ENCODE measurements at regions not wholly inside any gene's neighbourhood (a gene's known extent, or its start where the extent isn't known, plus 50 kb on each side); places are given as distances from the start of the nearest gene placed in this dataset.
"Not testable (repeated sequence)": the region's sequence is repeated elsewhere in the genome, so short reads cannot be mapped to it uniquely, and the experiment has no call there.

- DNase-seq: no peak
These were observed 153.6 kb upstream of the PITRM1 start for GRCh38 chr10:3325954-3326750.

DNA sequence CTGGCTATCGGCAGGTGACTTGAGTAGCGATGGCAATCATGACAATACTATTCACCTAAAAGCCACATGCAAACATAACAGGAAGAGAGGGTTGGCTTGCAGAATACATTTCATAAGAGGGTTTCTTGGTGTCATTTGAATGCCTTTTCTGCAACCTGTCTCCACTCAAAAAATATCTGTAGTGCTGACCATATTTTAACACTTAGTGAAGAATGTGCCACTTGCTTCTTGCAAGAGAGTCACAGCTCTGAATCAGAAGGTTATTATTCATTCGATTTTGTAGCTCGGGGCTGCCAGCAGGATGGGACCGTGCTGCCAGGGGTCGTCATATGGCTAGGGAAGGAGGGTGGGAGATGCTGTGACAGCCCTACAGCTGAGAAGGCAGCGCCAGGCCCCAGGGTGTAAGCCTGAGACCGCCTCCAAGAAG, 152.0 kb upstream of the PITRM1 start:
- no peak for DNase-seq

DNA sequence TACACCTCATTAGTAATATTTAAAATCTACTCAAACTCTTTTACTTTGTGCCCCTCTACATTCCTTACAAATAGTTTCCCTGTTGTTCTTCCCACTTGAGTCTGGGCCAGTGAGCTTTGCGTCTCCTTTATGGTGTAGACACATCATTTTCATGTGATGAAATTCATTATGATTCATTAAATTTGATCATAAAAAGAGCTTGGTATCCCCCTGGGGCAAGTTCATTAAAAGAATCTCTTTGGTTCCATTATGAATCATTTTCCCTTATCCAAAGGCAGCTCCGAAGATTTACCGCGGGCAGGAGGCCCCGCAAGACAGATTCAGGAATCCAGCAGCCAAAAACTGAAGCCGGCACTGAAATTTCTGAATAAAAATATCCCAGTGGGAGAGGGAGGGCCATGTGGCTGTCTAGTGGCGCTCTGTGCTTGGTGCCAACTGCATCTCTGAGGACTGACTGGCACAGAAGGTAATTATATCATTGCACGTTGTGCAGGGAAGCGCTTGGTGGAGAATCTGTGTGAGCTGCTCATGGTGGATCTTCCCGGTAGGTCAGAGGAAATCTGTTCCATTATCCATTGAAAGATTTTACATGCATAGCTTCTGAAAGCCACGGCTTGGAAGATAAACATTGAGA, 151.4 kb upstream of the PITRM1 start:
- no peak for DNase-seq

GRCh38 chr10:3321123-3321522, 148.5 kb upstream of the PITRM1 start:
- no peak for DNase-seq

- DNase-seq: no peak
These were observed 147.2 kb upstream of the PITRM1 start for GRCh38 chr10:3319811-3320226.

DNA sequence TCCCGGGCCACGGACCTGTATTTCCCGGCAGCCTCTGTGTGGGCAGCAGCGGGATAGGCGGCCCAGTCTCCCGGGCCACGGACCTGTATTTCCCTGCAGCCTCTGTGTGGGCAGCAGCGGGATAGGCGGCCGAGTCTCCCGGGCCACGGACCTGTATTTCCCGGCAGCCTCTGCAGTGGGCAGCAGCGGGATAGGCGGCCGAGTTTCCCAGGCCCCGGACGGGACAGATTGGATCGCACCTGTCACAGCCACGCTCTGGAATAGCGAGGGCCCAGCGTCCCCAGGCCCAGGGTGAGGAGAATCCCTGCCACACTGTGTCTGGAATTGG, 145.9 kb upstream of the PITRM1 start:
- not testable (repeated sequence) for DNase-seq

DNA sequence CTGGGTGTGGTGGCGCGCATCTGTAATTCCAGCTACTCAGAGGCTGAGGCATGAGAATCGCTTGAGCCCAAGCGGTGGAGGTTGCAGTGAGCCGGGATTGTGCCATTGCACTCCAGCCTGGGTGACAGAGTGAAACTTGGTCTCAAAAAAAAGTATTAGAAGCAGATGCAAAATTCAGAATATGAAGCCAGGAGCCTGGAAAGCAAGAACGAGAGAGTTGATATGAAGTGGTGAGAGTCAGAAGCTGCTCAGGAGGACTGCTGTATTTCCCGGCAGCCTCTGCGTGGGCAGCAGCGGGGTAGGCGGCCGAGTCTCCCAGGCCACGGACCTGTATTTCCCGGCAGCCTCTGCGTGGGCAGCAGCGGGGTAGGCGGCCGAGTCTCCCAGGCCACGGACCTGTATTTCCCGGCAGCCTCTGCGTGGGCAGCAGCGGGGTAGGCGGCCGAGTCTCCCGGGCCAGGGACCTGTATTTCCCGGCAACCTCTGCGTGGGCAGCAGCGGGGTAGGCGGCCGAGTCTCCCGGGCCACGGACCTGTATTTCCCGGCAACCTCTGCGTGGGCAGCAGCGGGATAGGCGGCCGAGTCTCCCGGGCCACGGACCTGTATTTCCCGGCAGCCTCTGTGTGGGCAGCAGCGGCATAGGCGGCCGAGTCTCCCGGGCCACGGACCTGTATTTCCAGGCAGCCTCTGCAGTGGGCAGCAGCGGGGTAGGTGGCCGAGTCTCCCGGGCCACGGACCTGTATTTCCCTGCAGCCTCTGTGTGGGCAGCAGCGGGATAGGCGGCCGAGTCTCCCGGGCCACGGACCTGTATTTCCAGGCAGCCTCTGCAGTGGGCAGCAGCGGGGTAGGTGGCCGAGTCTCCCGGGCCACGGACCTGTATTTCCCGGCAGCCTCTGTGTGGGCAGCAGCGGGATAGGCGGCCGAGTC, 145.2 kb upstream of the PITRM1 start:
- not testable (repeated sequence) for DNase-seq

DNA sequence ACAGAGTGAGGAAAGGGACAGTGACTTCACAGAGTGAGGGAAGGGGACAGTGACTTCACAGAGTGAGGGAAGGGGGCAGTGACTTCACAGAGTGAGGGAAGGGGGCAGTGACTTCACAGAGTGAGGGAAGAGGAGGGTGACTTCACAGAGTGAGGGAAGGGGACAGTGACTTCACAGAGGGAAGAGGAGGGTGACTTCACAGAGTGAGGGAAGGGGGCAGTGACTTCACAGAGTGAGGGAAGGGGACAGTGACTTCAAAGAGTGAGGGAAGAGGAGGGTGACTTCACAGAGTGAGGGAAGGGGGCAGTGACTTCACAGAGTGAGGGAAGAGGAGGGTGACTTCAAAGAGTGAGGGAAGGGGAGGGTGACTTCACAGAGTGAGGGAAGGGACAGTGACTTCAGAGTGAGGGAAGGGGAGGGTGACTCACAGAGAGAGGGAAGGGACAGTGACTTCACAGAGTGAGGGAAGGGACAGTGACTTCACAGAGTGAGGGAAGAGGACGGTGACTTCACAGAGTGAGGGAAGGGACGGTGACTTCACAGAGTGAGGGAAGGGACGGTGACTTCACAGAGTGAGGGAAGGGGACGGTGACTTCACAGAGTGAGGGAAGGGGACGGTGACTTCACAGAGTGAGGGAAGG, 142.0 kb upstream of the PITRM1 start:
- DNase-seq: not testable (repeated sequence)

DNA sequence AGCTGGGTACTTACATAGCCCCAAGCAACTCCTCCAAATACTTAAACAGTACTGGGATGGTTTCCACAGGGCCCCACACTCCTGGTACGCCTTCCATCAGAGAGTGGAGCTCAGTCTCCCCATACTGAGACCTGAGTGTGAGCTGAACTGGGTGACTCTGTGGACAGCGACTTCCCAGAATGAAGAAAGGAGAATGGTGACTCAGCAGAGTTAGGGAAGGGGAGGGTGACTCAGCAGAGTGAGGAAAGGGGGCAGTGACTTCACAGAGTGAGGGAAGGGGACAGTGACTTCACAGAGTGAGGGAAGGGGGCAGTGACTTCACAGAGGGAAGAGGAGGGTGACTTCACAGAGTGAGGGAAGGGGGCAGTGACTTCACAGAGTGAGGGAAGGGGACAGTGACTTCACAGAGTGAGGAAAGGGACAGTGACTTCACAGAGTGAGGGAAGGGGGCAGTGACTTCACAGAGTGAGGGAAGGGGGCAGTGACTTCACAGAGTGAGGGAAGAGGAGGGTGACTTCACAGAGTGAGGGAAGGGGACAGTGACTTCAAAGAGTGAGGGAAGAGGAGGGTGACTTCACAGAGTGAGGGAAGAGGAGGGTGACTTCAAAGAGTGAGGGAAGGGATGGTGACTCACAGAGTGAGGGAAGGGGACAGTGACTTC, 141.3 kb upstream of the PITRM1 start:
- DNase-seq: not testable (repeated sequence)

DNA sequence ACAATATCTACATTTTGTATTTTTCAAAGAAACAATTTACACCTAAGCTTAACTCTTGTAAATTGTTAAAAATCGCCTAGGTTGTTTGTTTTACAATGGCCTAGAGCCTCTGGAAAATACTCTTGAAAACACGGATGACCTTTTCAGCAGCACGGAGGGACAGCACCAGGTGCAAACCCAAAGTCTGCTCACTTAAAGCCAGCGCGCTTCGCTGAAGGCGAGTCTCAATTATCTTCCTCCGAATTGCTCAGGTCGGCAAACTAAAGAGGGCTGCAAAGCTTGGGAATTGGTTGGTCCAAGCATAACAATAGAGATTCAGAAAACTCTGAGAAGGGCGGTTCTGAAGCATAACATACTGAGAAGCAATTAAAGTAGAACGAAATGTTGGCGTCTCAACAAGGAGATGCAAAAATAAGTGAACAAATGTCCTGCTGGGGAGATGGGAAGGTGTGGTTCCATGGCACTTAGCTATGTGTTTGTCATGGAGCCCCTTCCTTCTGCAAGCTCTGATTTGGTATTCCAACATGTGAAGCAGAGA, 139.9 kb upstream of the PITRM1 start:
- DNase-seq: no peak

DNA sequence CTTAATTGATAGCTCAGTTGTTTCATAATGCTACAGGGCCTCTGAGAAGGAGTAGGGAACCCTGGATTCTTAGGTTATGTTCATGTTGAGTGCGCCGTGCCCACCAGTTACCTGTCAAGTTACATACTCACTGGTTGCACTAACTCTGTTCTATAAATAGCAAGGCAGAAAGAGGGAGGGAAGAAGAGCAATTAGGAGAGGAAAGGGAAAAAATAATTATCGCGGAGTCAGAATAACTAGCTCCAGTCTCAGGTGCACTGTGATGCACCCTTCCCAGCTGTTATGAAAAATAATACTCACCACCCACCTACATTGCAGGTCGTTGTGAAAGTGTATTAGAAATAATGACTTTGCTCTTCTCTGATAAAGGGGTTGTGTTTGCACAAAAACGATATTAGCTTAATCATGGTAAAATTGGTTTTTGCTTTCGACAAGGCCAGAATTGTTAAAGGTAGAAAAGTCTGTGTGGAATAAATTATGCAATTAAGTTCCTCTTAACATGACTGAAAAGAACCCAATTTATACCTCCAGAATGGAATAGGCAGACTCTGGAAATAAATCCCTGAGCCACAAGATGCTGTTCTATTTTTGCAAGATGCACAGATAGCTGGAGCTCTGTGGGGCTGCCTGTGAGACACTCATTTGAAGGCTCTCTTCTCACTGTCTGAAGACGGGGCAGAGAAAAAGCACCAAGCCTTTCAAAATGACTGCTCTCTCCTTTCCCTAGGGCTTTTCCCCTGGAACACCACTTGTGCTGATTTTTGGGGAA, 137.6 kb upstream of the PITRM1 start:
- DNase-seq: no peak

DNA sequence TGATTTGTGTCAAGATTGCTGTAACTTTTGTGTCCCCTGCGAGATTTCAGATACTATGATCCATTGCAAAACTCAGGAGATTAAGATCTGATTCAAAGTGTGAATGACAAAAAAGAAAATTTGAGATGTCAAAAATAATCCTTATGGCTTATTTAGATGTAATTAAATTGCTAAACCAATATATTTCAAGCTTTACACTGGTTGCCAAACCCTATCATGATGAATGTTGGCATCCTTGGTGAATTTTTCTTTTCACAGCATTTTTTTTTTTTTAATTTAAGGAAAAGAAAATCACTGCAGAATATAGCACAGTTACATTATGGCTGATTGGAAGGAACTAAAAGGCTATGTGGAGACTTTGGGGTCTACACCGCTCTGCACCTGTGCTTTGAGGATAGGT, 133.5 kb upstream of the PITRM1 start:
- no peak for DNase-seq

DNA sequence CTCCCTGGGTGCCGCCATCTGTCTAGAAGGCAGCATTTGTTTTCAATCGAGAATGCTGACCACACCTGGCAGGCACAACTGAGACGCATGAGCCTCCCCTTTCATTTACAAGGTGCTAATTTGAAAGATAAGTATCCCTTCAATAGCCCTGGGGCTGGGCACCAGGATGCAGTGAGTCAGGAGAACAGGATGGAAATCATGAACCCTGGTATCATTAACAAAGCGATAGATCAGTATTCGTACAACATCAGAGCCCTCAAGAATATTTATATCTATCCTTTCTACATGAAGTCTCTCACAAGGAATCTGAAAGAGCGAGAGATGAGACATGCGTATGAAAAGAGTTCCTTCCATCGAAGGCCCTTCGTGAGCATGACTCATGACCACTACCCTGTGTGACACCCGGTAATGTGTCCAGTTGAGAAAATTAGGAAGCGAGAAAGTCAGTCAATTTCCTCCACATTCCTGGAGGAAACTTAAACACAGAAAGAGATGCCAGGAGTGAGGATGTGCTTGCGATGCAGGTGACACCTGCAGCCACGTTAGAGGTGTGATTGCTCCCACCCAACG, 123.1 kb upstream of the PITRM1 start:
- DNase-seq: no peak

GRCh38 chr10:3294919-3295581, 122.5 kb upstream of the PITRM1 start:
- no peak for DNase-seq

DNA sequence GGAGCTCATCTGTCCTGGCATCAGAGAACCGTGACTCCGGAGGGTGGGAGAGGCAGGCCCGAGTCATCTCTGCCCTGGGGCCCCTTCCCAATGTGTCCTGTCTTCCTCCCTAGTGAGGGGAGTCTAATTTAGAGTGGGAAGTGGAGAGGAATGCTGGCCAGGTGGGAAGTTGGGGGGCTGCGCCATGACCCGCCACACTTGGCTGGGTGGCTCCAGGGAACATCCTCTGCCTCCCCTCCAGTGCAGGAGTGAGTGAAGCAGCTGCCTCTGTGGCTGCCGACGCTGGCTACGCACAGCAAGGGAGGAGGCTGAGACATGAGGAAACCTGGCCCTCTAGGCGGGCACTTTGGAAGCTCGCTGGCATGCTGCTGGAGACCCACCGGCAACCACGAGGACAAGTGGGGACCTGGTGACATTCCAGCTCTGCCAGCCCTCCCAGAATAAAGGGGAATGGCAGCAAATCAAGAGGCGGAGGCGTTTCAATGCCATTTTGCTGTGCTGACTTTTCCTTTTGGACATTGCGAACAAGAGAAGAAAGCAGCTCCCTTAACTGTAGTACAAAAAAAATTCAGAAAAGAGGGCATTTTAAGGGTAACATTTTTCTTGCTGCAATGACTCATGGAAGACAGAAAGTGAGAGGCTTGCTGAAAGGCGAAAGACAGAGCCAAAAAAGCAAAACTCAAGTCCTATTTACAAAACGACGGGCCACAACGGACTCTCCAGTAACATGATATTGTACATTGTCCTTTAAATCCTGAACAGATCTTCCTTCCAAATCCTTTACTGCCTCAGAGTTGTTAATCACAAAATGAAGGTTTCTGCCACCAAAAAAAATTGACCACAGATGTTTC, 121.2 kb upstream of the PITRM1 start:
- no peak for DNase-seq

GRCh38 chr10:3292636-3293035, 120.1 kb upstream of the PITRM1 start:
- DNase-seq: no peak

GRCh38 chr10:3290550-3290949, 118.0 kb upstream of the PITRM1 start:
- DNase-seq: no peak

GRCh38 chr10:3287572-3288445, 115.2 kb upstream of the PITRM1 start:
- DNase-seq: no peak

GRCh38 chr10:3282674-3283017, 110.1 kb upstream of the PITRM1 start:
- DNase-seq: no peak

All from CD4-positive, alpha-beta T cell treated with Interleukin-10 for 1 hour (primary cell).